Glomerular endothelial cell (primary cell): ENCODE measurements at regions not wholly inside any gene's neighbourhood (a gene's known extent, or its start where the extent isn't known, plus 50 kb on each side); places are given as distances from the start of the nearest gene placed in this dataset.

Experiments used
- DNase-seq: peaks from one replicate; pipeline ENCODE4 v3.0.0-alpha.2; 2011; ENCODE audit warnings: low read depth, low spot score; ENCODE audit errors: extremely low read depth

DNA sequence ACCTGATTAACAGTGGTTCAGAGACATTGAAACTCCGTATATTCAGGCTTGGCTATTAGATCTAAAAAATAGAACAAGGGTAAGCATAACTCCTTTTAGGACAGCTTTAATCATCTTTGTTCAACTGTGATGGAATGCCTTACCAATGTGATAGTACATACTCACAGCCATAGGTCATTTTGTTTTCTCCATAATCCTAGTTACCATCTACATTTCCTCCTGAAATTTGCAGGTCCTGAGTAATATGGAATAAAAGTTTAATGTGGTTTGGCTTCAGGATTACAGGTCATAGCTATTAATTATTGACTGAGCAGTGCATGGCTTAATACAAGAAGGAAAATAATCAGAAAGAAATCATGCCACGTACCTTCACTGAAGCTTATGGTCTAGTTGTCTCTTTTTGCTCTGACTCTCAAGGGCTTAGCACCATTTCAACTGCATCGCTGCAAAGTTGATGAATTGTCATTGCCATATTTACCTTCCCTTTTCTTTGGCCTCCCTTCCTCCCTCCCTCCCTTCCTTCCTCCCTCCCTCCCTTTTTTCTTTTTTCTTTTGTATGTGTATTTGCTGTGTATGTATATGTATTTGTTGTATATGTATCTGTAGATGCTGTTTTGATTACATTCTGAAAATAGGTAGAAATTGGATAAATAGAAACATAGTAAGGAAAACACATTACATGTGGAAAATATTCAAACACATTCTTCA, 250.9 kb upstream of the ZNF608 start:
- DNase-seq = no peak

DNA sequence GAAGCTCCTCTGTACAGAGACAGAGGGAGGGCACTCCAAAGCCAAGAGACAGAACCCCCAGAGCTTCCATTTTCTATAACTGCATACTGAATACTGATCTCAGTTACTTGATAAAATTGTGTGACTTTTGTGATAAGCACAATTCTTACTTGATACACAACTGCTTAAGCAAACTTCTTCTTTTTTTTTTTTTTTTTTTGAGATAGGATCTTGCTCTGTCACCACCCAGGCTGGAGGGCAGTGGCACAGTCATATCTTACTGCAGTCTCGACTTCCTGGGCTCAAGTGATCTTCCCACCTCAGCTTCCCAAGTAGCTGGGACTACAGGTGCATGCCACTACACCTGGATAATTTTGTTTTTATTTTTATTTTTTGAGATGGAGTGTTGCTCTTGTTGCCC, 252.1 kb upstream of the ZNF608 start:
- no peak for DNase-seq

DNA sequence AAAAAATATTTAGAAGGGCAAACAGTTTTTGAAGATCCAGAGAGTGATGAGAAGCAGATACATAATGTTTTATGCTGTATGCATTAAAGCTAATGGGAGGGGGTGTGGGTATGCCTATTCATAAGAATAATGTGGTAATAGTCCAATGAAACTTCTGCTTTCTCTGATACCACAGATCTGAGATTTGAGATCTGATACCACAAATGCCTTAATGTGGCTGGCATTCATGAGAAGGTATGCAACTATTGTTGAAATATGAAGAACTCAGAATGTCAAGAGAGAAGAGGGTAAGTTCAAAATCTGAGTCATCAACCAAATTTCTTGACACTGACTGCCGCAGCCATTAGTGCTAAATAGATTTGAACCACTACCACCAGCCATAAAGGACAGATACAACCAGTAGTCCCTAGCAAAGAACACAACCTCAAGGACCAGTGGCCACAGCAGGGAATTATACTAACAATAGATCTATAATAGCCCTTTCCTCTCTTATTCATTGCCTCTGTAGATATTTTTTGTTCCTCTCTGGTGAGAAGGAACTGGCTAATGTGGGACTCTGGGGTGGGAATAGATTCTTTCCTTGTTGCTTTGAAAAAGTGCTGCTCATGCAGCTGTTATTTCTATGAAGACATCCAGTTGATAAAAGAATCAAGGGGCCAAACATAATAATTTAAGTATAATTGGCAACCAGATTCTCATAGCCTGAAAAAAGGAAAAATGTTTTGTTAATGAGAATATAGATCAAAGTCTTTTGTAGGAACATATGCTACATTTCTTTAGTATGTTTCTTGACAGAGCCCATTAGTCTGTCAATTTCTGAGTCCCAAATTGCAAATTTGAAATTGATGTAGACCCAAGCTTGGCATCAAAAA, 256.5 kb upstream of the ZNF608 start:
- no peak for DNase-seq

DNA sequence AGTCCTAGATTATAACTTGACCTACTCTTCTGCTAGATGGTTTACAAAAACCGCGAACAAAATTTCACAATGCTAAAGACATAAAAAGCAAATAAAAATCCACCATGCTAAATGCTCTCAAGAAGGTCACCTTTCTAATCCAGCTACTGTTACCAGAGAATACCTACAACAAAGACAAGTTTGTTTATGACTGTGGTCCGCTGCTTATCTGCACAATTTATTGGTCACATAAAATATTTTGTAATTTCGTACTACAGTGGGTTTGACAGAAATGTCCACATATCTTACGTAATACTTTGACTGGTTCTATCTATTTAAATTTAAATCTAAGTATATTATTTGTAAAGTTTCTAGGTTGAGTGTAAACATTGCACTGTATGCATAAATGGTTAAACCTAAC, 257.6 kb upstream of the ZNF608 start:
- DNase-seq = no peak

DNA sequence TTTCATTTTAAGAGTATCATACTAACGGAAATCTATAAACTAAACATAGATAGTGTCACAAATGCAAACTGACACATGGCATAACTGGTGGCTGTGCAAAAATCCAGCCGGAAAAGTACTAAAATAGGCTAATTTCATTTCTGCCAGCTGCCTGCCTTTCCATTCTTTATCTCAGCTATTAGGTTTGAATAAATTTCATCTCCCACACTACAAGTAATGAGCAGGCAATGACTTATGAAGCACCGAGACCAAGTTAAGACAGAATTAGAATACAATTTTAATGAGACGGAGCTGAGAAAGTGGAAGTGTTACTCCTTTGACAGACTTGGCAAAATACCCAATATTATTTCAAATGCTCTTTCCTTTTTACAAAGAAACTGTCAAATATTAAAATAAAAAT, 258.8 kb upstream of the ZNF608 start:
- DNase-seq = no peak

DNA sequence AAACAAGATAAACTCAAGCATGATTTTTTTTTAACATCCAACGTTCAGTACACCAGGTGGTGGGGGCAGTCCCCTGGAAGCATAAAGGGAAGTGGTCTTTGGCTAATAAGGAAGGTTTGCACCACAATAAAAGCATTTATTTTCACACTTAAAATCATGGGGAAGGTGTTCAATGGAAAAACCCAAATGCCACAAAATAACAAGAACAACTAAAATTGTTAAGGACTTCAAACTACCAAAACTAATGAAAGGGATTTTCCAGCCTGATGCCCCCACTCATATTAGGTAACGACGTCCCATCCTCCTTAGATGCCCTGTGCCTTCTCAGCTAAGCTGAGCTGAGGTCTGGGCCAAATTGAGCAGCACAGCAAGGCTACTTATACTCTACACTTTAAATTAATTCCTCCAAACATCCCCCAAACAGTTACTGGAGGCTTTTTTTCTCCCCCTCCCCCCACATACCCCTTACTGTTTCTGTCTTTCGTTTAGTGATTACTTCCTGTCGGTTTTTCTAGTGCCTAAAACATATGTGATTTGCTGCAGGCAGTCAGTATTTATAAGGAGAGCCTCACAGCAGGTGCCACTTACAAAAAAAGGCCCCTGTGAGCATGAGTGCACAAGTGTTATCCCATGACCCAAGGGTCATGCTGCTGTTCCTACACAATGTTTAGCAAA, 259.7 kb upstream of the ZNF608 start:
- no peak for DNase-seq

DNA sequence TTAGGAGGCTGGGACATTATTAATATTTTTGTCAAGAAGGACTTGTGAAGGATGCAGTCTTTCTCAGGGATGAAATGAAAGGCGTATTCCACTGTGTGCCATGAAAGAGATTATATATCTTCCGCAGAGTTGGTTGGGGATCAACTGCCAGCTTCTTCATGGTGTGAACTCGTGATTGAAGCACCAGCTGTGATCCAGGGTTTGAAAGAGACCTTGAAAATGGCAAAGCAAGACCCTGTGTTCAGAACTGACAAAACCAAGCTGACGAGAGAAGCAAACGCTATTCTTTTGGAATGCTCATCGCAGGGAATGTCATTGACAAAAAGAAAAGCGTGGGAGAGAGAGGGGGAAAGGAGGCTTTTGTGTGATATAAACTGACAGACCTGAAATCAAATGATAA, 263.9 kb upstream of the ZNF608 start:
- DNase-seq = no peak

DNA sequence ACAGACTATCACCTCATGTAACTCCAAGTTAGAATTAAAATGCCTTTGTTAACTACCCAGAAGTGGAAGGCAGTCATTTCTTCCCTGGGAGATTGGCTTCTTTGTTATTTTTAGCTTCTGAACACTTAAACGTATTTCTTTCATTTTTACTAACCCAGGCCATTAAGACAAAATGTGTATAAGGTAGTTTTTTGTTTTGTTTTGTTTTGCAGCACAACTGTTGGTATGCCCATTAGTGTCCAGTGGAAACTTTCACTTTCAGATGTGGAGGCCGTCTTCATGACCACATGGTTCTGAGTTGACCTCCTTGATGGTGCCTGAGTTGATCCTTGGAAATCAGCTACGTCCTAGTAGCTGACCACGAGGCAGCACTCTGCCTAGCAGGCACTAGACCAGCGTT, 264.6 kb upstream of the ZNF608 start:
- no peak for DNase-seq

DNA sequence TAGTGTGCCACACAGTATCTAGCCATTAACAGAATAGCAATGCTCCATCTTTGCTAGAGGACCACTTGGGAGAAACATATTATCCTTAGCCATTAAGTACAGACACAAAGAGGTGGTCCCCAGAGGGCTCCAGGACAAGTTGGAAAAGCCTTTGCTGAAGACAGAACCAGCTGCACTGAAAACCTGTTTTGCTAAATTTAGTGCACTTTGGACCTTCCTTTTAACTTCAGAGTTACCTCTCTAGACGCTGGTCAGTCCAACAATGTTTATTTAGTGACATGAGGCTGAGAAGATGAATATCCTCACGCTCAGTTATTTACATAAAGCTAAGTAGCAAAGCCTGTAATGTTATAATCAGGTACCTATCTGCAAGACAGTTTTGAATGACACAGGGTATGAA, 265.0 kb upstream of the ZNF608 start:
- no peak for DNase-seq

DNA sequence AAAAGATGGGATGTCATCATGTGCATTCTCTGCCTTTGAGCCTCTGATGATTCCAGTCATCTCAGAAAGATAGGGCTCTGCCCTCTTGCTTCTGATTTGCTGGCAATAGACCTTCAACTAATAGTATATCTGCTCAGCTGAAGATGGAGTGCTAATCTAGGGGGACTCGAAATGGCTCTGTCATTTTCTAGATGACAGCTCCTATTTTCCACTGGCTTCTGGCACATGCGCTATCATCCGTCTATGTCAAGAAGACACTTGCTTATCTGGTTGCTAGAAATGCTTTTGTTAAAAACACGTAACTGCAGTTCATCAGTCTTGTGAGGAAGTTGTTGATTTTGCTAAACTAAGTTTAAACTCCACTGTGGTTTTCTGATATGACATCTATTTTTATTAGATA, 265.5 kb upstream of the ZNF608 start:
- no peak for DNase-seq

DNA sequence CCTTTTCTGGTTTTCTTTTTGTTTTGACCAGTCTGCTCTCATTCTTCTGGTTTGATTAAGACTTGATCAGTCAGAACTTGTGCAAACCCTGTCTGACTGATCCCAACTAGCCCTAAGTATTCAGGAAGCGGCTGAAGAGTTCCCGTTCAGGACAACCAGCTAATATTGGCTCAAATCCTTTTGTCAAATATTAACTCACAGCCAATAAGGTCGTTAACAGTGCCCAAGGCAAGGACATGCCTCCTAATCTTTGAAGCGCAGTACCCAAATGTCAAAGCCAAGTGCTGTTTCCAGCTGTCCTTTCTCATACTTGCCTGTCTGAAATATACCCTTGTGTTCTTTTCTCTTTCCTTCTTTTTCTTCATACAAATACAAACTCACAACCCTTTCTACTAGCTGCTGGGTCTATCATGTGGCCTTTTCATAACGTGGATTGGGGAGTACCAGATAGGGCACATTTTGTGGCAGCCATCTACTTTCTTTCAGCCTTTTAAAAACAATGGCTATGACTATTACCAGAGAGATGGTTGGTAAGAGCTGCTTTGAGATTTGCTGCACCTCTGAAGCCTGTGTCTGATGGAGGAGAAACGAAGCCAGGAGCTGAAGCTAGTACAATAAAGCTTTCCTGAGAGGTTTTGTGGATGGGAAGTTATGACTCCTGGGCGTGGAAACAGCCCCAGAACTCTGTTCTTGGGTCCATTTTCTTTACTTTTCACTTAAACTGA, 266.4 kb upstream of the ZNF608 start:
- no peak for DNase-seq

DNA sequence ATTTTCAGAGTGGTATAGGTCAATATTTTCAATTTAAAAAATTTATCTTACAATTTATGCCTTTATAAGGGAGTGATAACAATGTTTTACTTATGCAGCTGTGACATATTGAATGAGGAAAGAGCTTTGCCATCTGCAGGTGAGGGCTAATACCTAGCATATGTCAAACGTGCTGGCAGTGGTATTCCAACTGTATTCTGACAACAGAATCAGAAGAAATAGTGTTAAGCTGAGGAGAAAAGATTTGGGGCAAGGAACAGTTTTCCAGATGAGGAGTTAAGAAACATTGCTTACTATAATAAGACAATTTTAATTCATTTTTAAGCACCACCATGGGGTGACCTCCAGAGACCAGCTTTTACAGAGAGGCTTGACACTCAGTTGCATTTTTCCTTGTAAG, 267.8 kb upstream of the ZNF608 start:
- DNase-seq = no peak

DNA sequence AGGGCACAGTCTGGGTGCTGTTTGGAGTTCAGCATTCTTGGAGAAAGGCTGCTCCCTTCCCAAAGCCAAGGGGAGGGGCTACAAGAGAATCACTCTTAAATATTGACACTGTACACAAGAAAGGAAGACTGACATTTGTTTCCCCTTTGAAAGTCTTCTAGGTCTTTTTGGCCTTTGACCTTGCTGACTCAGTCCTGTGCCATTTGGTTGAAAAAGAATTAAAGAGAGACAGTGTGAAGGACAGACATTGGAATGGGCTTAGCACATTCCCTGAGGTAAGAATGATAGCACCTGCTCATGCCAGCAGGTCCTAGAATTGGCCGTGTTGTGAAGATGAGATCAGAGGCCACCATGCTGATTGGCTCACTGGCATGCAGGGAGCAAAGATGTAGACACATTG, 271.4 kb upstream of the ZNF608 start:
- no peak for DNase-seq

DNA sequence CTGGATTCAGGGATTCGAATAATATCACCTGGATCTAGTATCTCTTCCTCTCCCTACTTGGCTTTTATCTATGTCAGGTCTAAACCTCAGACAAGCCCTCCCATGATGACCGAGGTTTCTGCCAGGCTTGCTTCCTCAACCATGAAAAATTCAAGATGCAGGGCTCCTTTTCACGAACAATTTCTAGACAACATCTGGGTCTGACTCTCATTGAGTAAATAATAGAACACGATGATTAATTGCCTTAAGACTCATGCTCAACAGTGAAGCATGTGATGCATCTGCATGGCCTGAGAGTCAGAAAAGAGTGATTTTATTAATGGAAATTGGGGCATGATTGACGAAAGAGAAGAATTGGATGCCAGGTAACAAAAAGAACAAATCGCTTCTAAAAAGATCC, 277.2 kb upstream of the ZNF608 start:
- no peak for DNase-seq

DNA sequence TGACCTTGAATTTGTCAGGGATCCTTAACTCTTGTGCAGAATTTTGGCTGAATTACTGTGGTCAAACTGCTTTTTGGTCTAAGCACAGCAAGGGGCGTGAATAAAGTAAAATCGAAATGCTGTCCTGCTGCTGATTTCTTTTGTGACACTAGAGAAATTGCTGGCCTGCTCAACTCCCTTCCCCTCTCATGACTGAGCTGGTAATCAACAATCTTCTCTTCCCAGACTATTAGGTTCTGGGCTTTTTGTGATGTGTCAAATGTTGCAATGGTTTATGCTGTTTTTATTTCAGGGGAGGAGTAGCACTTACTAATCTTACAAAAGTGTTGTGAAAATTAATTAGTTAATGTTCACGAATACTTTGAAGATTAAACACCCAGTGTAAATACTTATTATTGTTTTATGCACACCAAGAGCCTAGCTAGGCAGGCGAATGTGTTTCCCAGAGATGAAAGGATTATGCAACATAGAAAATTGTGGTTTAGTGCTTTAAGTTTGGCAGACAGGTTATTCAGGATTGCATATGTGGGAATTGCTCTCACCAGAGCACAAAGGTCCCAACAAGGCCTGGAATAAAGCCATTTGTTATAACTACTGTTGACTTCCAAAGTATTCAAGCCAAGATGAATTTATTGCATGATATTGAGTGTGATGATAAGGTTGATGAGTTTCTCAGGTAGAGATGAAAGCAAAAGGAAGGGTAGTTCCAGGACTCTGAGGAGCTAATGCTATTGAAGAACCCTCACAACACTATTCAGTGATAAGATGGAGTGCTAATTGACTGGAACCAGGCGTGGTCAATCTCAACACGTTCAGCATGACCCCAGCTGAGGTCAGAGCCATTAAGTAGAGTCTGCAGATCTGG, 280.7 kb upstream of the ZNF608 start:
- DNase-seq = no peak

DNA sequence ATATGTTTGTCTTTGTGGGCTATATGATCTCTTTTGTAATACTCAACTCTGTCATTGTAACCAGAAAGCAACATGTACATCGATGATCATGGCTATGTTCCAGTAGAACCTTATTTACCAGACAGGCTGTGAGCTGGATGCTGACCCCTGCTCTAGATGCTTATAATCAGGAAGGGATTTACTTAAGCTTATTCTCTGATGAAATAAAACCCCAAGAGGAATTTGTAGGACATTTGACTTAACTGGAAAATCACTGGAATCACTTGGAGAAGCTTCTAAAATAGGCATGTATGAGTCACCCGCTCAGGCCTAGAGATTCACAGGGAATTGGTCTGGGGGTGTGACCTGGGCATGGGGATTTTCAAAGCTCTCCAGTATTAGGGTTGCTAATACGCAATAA, 285.8 kb upstream of the ZNF608 start:
- DNase-seq = no peak

DNA sequence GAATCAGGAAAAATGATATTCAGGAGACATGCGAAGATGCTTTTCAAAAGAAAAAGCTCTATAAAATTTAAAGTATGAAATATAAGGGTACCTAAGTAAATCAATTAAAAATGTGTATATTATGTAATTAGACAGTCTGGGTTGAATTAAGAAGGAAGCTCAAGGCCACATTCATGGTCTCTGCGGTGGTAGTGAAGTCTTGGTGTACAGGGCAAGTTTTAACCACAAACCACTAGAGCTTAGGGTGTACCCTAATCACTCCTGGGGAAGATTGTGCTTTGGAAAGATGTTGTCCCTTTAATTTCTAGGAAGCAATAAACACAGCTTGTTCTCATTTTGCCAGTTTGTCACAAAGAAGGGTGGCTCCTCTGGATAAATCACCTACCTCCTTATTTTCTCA, 287.2 kb upstream of the ZNF608 start:
- DNase-seq = no peak

DNA sequence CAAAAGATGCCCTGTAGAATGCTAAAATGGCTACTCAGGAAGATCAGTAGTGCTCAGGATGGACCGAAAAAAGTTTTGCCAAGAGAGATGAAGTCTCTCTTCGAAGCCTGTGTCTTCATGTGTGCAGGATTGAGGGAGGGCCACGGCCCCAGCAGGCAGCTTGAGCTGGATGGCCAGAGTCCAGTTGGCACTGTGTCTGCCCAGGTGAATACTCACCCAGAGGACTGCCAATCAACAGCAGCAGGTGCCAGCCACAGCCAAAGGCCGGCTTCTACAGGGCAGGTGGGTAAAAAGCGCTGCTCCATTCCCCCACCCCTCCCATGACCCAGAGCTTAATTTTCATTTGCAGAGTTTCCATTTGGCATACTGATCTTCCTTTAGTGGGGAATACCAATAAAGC, 287.9 kb upstream of the ZNF608 start:
- no peak for DNase-seq

DNA sequence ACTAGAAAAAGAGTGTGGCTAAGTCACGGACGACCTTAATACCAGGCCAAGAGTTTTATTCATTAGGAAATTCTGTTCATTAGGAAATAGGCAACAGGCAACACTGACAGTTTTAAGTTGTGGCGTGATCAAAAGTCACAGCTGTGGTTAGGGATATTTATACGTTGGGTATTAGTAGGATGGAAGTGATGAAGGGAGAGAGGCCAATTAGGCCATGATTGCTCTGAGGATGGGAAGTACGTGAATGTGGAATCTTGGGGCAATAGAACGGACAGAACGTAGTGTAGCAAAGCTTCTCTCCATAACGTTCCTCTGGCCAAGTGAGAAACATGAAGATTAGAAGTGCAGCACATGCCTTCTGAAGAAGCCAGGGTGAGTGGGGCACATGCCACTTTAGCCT, 290.1 kb upstream of the ZNF608 start:
- DNase-seq = no peak

DNA sequence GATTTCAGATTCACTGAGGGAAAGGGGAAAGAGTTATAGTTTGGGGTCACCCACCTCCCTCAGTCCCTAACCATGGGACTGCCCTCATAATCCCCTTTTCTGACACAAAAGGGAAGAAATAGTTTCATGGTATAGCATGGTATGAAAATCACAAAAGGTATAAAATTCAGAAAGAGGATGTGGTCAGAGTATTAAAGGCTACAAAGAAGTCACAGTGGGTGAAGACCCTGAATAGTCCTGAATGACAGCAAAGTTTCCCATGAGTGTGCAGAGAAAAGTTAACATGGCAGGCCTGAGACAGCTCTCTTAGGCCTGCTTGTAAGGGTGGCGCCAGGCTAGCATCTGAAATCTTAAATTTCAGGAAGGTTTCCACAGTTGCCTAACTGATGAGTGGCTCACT, 290.6 kb upstream of the ZNF608 start:
- no peak for DNase-seq
